GM21717 (cell line): ENCODE measurements at regions not wholly inside any gene's neighbourhood (a gene's known extent, or its start where the extent isn't known, plus 50 kb on each side); places are given as distances from the start of the nearest gene placed in this dataset.
"Not testable (repeated sequence)": the region's sequence is repeated elsewhere in the genome, so short reads cannot be mapped to it uniquely, and the experiment has no call there.

Experiments
- ATAC-seq: cut with Tn5 transposase; IDR thresholded peaks from one replicate; pipeline ENCODE4 v1.9.1; 2021; ENCODE audit warnings: mild to moderate bottlenecking, moderate library complexity; ENCODE audit not compliant: unreplicated experiment

- ATAC-seq = no peak
These were observed 323.2 kb upstream of the MEX3C start for GRCh38 chr18:51520676-51521180.

- ATAC-seq = no peak
These were observed 324.9 kb upstream of the MEX3C start for GRCh38 chr18:51522338-51522737.

- no peak for ATAC-seq
These were observed 325.3 kb upstream of the MEX3C start for GRCh38 chr18:51522821-51523220.

- no peak for ATAC-seq
These were observed 326.2 kb upstream of the MEX3C start for GRCh38 chr18:51523671-51524070.

- ATAC-seq = no peak
These were observed 328.2 kb upstream of the MEX3C start for GRCh38 chr18:51525453-51526225.

- ATAC-seq = no peak
These were observed 330.3 kb upstream of the MEX3C start for GRCh38 chr18:51527826-51528225.

GRCh38 chr18:51531501-51531900 is 334.0 kb upstream of the MEX3C start:
- no peak for ATAC-seq

- peak; percentile 91 for ATAC-seq
These were observed 340.0 kb upstream of the MEX3C start for GRCh38 chr18:51537487-51537886.

- ATAC-seq = no peak
These were observed 343.1 kb upstream of the MEX3C start for GRCh38 chr18:51540562-51540961.

GRCh38 chr18:51541230-51541629 is 343.7 kb upstream of the MEX3C start:
- no peak for ATAC-seq

- no peak for ATAC-seq
These were observed 346.2 kb upstream of the MEX3C start for GRCh38 chr18:51543658-51544155.

GRCh38 chr18:51545446-51545845 is 348.0 kb upstream of the MEX3C start:
- ATAC-seq = no peak

GRCh38 chr18:51559198-51559901 is 361.9 kb upstream of the MEX3C start:
- no peak for ATAC-seq

- ATAC-seq = no peak
These were observed 362.4 kb upstream of the MEX3C start for GRCh38 chr18:51559902-51560287.

- no peak for ATAC-seq
These were observed 364.3 kb upstream of the MEX3C start for GRCh38 chr18:51561821-51562220.

GRCh38 chr18:51562866-51563265 is 365.4 kb upstream of the MEX3C start:
- no peak for ATAC-seq

GRCh38 chr18:51563396-51563795 is 365.9 kb upstream of the MEX3C start:
- ATAC-seq = no peak

GRCh38 chr18:51568151-51568550 is 370.7 kb upstream of the MEX3C start:
- ATAC-seq = no peak

- no peak for ATAC-seq
These were observed 371.7 kb upstream of the MEX3C start for GRCh38 chr18:51569153-51569552.

GRCh38 chr18:51569561-51569960 is 372.1 kb upstream of the MEX3C start:
- no peak for ATAC-seq

- not testable (repeated sequence) for ATAC-seq
These were observed 372.6 kb upstream of the MEX3C start for GRCh38 chr18:51570071-51570470.

GRCh38 chr18:51573886-51574285 is 376.4 kb upstream of the MEX3C start:
- ATAC-seq = not testable (repeated sequence)
